ENCODE measurements at regions not wholly inside any gene's neighbourhood (a gene's known extent, or its start where the extent isn't known, plus 50 kb on each side); places are given as distances from the start of the nearest gene placed in this dataset.

- TF ChIP-seq, protein P1, sequence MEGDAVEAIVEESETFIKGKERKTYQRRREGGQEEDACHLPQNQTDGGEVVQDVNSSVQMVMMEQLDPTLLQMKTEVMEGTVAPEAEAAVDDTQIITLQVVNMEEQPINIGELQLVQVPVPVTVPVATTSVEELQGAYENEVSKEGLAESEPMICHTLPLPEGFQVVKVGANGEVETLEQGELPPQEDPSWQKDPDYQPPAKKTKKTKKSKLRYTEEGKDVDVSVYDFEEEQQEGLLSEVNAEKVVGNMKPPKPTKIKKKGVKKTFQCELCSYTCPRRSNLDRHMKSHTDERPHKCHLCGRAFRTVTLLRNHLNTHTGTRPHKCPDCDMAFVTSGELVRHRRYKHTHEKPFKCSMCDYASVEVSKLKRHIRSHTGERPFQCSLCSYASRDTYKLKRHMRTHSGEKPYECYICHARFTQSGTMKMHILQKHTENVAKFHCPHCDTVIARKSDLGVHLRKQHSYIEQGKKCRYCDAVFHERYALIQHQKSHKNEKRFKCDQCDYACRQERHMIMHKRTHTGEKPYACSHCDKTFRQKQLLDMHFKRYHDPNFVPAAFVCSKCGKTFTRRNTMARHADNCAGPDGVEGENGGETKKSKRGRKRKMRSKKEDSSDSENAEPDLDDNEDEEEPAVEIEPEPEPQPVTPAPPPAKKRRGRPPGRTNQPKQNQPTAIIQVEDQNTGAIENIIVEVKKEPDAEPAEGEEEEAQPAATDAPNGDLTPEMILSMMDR (IDR thresholded peaks at IDR 0.05; ENCODE audit: extremely low read depth, missing control alignments): no peak
- no peak for DNase-seq (ENCODE audit: low spot score)
These were observed 77.0 kb upstream of the TMEM72 start for GRCh38 chr10:44834131-44834530.

GRCh38 chr10:44835300-44835699, 75.8 kb upstream of the TMEM72 start:
- TF ChIP-seq, protein P1 (IDR thresholded peaks at IDR 0.05; ENCODE audit: extremely low read depth, missing control alignments): no peak
- DNase-seq (ENCODE audit: low spot score): no peak

DNA sequence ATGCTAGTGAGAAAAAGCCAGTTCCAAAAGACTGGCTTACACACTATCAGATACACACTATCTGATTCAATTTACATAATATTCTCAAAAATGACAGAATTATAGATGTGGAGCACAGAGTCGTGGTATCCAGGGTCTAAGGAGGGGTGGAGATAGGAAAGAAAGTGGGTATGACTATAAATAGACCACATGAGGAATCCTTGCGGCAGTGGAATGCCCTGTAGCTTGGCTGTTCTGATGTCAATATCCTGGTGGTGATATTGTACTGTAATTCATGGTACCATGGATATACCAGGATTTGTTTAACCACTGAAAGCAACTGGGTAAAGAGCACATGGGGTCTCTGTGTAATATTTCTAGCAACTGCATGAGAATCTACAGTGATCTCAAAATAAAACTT, 67.7 kb upstream of the TMEM72 start:
- TF ChIP-seq, protein P1 (IDR thresholded peaks at IDR 0.05; ENCODE audit: extremely low read depth, missing control alignments): no peak
- no peak for DNase-seq (ENCODE audit: low spot score)

DNA sequence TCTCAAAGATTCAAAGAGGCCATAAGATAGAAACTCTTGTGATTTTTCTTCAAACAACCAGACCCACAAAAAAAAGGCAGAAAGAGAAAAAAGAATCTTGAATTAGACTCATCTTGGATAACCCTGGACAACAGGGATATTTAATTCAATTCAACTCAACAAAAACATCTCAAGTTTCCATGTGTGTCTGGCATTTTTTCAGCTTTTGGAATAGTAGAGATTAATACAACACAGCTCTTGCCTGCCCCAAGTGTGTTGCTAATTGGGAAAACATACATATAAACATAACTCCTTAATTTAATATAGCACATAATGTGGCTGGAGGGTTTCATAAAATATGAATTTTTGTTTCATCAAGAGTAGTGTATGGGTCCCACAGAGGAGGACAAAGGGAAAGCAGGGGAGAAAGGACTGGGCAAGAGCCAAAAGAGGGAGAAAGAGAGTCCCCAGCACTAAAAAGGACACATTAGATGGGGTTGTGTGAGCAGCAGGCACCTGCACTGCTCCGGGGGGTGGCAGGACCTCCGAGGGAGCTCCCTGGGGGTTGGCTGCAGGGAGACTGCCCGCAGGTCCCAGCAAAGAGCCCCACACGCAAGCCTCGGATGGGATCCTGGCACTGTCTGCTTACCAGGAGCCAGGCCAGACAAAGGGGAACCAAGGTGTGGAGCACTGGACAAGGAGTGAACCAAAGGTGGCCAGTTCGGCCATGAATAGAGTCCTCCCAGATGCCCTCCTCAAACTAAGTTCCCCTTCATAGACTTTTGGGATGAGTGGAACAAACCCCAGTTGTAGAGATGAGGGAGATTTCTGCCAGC, 65.6 kb upstream of the TMEM72 start:
- DNase-seq (ENCODE audit: low spot score): no peak
- TF ChIP-seq, protein P1 (IDR thresholded peaks at IDR 0.05; ENCODE audit: extremely low read depth, missing control alignments): no peak

- TF ChIP-seq, protein P1 (IDR thresholded peaks at IDR 0.05; ENCODE audit: extremely low read depth, missing control alignments): no peak
- no peak for DNase-seq (ENCODE audit: low spot score)
These were observed 64.0 kb upstream of the TMEM72 start for GRCh38 chr10:44847110-44847509.

DNA sequence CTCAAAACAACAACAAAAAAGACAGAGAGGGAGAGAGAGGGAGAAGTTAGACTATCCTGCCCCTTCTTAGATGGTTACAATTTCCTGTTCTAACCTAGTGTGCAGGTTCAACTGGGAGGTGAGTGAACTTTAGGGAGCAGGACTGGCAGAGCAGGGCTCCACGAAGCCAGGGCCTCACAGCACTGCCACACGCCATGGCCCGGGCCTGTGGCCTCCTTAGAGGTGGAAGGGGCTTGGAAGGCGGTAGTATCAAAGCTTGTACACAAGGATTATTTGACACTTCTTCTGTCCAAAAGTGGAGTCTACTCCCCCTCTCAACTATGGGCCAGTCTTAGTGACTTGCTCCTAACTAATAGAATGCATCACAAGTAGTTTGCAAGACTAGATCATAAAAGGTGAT, 62.9 kb upstream of the TMEM72 start:
- DNase-seq (ENCODE audit: low spot score): no peak
- TF ChIP-seq, protein P1 (IDR thresholded peaks at IDR 0.05; ENCODE audit: extremely low read depth, missing control alignments): no peak

DNA sequence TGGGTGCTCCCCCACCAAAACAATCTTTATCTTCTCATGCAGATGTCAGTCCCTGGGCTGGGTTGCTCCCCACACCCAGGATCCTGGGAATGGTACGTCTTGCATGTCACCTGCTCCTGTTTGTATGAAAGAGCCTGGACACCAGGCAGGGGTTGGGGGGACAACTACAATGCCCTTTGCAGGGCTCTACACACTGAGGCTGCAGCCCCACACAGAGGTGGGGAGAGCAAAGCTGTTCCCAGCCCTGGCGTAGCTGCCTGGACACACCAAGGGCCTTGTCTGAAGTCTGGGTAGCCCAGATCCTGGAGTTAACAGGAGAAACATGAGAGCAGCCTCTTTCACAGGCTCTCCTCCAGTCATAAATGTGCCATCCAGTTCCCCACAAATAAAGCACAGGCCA, 61.2 kb upstream of the TMEM72 start:
- DNase-seq (ENCODE audit: low spot score): no peak
- TF ChIP-seq, protein P1 (IDR thresholded peaks at IDR 0.05; ENCODE audit: extremely low read depth, missing control alignments): no peak
